Hepatocyte (in vitro differentiated cells): ENCODE measurements at regions not wholly inside any gene's neighbourhood (a gene's known extent, or its start where the extent isn't known, plus 50 kb on each side); places are given as distances from the start of the nearest gene placed in this dataset.
"Not testable (repeated sequence)": the region's sequence is repeated elsewhere in the genome, so short reads cannot be mapped to it uniquely, and the experiment has no call there.

Source experiments
- DNase-seq: peaks from one replicate; pipeline ENCODE4 v3.0.0-alpha.2; 2016; ENCODE audit warnings: low spot score
- H2AFZ ChIP-seq: fragments of 200-600 bp; sonication (generic); 2 replicates; pipeline ENCODE4 v1.6.0; 2016; ENCODE audit warnings: antibody characterized with exemption, mild to moderate bottlenecking
- H3K27ac ChIP-seq: fragments of 200-600 bp; sonication (generic); 2 replicates; pipeline ENCODE4 v1.5.1; 2016; ENCODE audit warnings: mild to moderate bottlenecking
- H3K27me3 ChIP-seq: fragments of 200-600 bp; sonication (generic); 2 replicates; pipeline ENCODE4 v1.6.1; 2016
- H3K36me3 ChIP-seq: fragments of 200-600 bp; sonication (generic); replicated peaks from 2 replicates; pipeline ENCODE4 v1.5.1; 2016; ENCODE audit warnings: low read depth; ENCODE audit not compliant: insufficient read depth
- H3K4me1 ChIP-seq: fragments of 200-600 bp; sonication (generic); 2 replicates; pipeline ENCODE4 v1.5.1; 2016; ENCODE audit warnings: mild to moderate bottlenecking, moderate library complexity; ENCODE audit not compliant: insufficient read depth
- H3K4me2 ChIP-seq: fragments of 200-600 bp; sonication (generic); 2 replicates; pipeline ENCODE4 v1.6.0; 2016
- H3K4me3 ChIP-seq: fragments of 200-600 bp; sonication (generic); 2 replicates; pipeline ENCODE4 v1.5.1; 2016; ENCODE audit warnings: mild to moderate bottlenecking
- H3K79me2 ChIP-seq: fragments of 200-600 bp; sonication (generic); 2 replicates; pipeline ENCODE4 v1.6.0; 2017; ENCODE audit warnings: mild to moderate bottlenecking
- H3K9me2 ChIP-seq: fragments of 200-600 bp; sonication (generic); replicated peaks from 2 replicates; pipeline ENCODE4 v1.6.0; 2017; ENCODE audit warnings: mild to moderate bottlenecking; ENCODE audit not compliant: insufficient read depth
- H3K9me3 ChIP-seq: fragments of 200-600 bp; sonication (generic); 2 replicates; pipeline ENCODE4 v1.5.1; 2016; ENCODE audit warnings: low read depth, mild to moderate bottlenecking
- H4K20me1 ChIP-seq: fragments of 200-600 bp; sonication (generic); 2 replicates; pipeline ENCODE4 v1.6.0; 2016; ENCODE audit warnings: mild to moderate bottlenecking; ENCODE audit not compliant: insufficient read depth, poor library complexity, severe bottlenecking
- CTCF ChIP-seq: fragments of 200-600 bp; sonication (generic); IDR thresholded peaks from 2 replicates; pipeline ENCODE4 v1.5.1; 2016; ENCODE audit warnings: antibody characterized with exemption, mild to moderate bottlenecking; ENCODE audit not compliant: poor library complexity
- EZH2 ChIP-seq: fragments of 200-600 bp; sonication (generic); IDR thresholded peaks from 2 replicates; pipeline ENCODE4 v1.6.1; 2016; ENCODE audit warnings: antibody characterized with exemption, mild to moderate bottlenecking, borderline replicate concordance
- EZH2phosphoT487 ChIP-seq: fragments of 200-600 bp; sonication (generic); IDR thresholded peaks from one replicate; pipeline ENCODE4 v1.6.1; 2018; ENCODE audit warnings: antibody characterized with exemption, mild to moderate bottlenecking, low read depth, moderate library complexity; ENCODE audit not compliant: unreplicated experiment, severe bottlenecking
- WGBS: methylation state at CpG from one replicate; pipeline ENCODE4 v1.1.6; 2016; ENCODE audit warnings: low lambda C conversion rate; ENCODE audit errors: missing lambda C conversion rate; 5-methylcytosine and 5-hydroxymethylcytosine counted together

DNA sequence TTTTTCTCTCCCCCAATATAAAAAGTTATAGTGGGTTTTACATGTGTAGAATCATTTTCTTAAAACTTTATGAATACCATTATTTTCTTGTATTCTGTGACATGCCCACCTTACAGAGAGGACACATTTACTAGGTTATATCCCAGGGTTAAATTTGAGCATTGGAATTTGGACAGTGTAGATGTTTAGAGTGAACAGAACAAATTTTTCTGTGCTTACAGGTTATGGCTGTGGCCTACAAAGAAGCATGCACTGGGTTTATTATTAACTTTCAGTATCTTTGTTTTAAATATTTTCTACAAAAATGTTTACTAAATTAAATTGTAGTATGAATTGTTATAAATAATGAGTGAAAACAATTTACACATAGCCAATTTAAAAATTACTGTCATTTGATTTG lies 51.3 kb upstream of the TRIM77 start:
- H3K9me2 ChIP-seq, H3K79me2 ChIP-seq, H3K36me3 ChIP-seq, H3K27ac ChIP-seq, H3K4me1 ChIP-seq, H3K9me3 ChIP-seq, H3K27me3 ChIP-seq, H3K4me2 ChIP-seq, H3K4me3 ChIP-seq, H4K20me1 ChIP-seq, H2AFZ ChIP-seq, DNase-seq: not testable (repeated sequence)

GRCh38 chr11:89659414-89659813 lies 50.7 kb upstream of the TRIM77 start:
- not testable (repeated sequence) for H3K27ac ChIP-seq, H3K79me2 ChIP-seq, H3K9me2 ChIP-seq, H2AFZ ChIP-seq, H3K36me3 ChIP-seq, H3K4me2 ChIP-seq, H3K27me3 ChIP-seq, H3K9me3 ChIP-seq, H4K20me1 ChIP-seq, H3K4me3 ChIP-seq, H3K4me1 ChIP-seq, DNase-seq
- WGBS, result 50% methylated on average over 2 of the region's 2 CpGs

DNA sequence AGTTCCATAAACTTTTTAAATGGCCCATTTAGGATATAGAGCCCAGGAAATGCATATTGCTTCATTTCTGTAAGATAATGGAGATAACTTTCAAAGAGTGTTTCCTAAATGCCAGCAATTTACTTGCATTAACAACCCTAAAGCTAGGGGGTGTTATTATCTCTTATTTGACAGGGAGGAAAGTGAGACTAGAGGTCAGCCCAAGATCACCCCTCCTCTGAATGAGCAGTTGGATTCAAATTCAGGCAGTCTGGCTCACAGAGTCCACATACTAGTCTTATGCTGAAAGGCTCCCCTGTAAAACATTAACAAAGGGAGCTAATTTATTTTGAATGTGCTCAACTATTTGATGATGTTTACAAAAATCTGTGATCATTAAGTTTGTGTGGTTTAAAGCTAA lies 49.9 kb upstream of the TRIM77 start:
- TF ChIP-seq CTCF (no peak), EZH2phosphoT487 (no peak), EZH2 (no peak)
- peak; percentile 10 for DNase-seq

More for the DNA sequence above, 49.9 kb upstream of the TRIM77 start:
- Histone ChIP-seq H3K9me3 (no peaks in the 10 kb centered on the region), H2AFZ (no peak overlapping the region), H3K36me3 (no peaks in the 10 kb centered on the region), H3K27ac (no peak overlapping the region), H3K79me2 (no peaks in the 10 kb centered on the region), H3K4me2 (no peak overlapping the region), H3K9me2 (no peaks in the 10 kb centered on the region), H4K20me1 (no peaks in the 10 kb centered on the region), H3K27me3 (no peaks in the 10 kb centered on the region), H3K4me3 (no peak overlapping the region), H3K4me1 (no peaks in the 10 kb centered on the region)
